ENCODE measurements at regions not wholly inside any gene's neighbourhood (a gene's known extent, or its start where the extent isn't known, plus 50 kb on each side); places are given as distances from the start of the nearest gene placed in this dataset.
"Not testable (repeated sequence)": the region's sequence is repeated elsewhere in the genome, so short reads cannot be mapped to it uniquely, and the experiment has no call there.

DNA sequence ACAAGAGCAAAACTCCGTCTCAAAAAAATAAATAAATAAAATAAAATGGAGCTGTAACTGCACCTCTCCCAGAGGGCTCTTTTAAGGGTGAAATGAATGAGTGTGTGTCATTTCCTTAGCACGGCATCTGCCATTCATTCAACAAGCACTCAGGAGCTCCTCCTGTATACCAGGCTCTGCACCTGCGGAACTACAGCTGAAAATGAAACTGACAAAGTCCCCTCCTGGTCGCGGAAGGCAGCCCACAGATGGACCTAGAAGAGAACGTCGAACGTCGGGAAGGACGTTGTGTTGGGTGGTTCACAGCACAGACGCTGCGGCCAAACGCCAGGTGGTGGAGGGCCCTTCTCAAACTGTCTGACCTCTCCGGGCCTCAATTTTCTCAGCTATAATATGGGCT, 256.4 kb downstream of the TFAP2C start:
- no peak for DNase-seq

DNA sequence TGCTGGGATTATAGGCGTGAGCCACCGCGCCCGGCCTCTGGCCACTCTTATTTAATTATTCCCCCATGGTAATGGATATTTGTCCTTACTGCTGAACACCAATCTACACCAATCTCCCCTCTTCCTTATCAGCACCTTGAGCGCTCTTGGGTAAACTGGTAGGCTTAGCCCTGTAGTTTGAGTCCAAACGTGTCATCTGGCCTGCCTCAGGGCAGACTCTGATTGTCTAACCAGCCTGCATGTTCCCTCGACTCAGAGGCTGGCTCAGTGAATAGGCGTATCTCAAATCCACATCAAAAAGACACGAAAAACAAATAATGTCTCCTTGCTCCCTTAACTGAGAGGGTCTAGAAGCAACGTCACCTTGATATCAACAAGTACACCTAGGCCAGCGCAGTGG, 260.9 kb downstream of the TFAP2C start:
- DNase-seq: no peak

DNA sequence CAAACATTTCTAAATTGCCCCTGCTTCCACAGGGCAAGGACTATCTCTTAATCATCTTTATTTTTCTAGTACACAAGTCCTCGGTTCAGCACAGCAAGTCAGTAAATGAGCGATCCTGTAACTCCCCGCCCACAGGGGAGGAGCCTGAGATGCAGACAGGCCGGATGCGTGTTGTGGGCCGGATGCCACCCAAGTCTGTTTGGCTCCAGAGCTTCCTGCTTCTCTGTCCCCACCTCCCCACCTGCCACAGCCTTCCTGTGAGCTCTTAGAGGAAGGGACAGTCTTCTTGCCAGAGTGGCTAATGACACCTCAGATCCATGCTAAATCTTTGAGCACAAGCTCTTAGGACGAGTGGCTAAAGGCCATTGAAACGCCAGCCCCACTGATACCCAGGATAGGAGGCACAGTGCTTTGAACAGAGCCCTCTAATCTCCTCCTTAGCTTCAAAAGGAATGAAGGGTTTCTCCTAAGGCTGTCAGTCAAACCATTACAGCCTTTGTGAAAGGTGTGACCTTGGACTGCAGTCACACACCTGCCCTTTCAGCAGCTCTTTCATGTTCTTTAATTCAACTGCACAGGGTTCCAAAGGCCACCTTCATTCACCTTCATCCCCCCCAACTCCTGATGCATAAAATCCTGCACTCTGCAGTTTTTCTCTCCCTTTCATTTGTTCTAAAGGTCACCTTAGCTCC, 264.3 kb downstream of the TFAP2C start:
- DNase-seq: no peak

DNA sequence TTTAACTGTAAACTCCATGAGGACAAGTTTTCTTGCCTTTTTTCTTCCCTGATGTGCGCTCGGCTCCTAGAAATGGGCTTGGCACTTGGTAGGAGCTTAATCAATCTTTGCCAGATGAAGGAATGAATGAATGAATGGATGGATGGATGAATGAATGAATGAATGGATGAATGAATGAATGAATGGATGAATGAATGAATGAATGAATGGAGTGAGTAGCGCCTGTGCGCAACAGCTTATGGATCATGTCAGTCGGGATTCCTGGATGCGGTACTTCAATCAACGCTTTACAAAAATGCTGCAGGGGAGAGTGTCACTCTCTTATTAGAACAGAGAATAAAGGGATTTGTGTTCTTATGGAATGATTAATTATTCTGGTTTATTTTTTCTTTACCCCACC, 267.3 kb downstream of the TFAP2C start:
- no peak for DNase-seq

DNA sequence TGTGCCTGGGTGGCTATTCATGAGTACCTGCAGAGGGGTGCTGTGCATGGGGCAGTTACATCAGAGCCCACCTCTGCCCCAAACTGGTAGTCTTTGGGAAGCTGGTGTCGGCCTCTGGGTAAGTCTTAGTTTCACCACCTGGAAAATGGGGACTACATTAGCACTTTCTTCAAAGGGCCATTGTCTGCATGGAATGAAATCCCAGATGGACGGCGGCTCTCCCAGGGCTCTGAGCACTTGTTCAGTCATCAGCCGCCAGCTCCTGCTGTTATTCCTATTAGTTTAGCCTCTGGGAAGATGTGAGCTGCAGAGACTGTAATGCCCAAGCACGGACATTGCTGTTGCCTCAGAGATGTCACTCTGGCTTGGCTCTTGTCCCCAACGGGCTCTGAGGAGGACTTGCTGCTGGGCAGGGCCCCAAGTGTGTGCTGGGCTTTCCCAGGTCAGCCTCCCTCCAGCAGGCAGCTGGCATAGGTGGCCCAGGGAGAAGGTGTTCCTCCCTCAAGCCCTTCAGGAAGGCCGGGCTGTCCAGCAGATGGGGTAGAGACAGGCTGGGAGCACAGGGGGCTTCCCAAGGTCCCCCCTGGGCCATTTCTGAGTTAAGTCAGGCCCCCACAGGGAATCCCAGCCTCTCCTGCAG, 268.3 kb downstream of the TFAP2C start:
- DNase-seq: no peak

DNA sequence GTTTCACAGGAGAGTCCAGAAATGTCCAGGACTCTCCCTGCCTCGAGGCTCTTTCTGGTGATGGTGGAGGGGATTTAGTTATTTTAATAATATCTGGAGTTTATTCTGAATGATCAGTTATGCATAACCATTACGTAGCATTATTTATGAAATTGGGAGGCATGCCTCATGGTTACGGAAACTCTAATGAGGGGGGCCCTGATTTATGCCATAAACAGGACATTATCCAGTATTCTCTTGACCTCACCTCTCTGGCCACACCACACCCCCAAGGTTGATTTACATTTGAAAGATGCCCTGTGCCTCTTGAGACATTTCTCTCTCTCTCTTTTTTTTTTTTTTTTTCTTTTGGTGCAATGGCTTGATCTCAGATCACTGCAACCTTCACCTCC, 268.8 kb downstream of the TFAP2C start:
- no peak for DNase-seq

DNA sequence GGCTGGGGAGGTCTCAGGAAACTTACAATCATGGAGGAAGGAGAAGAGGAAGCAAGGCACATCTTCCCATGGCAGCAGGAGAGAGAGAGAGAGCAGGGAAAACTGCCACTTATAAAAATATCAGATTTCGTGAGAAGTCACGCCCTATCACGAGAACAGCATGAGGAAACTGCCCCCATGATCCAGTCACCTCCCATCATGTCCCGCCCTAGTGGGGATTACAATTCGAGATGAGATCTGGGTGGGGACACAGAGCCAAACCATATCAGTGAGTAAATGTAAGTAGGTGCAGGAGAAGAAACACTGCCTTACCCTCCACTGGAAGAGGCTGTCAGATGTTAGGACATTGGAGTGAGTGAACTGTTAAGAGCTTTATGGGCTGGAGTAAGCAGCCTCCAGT, 270.4 kb downstream of the TFAP2C start:
- no peak for DNase-seq

DNA sequence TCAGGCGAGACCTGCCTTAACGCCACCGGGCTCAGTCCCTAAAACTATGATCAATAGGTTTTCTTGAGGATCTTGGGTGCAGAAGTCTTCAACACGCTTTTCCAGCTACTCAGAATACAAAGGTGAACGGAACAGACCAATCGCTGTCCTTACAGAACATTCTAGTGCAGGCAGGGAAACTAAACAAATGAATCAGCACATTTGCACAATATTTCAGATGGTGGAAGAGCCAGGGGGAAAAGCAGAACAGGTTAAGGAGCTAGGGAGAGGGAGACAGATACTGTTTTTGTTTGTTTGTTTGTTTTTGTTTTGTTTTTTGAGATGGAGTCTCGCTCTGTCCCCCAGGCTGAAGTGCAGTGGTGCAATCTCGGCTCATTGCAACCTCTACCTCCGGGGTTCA, 271.1 kb downstream of the TFAP2C start:
- DNase-seq: no peak

DNA sequence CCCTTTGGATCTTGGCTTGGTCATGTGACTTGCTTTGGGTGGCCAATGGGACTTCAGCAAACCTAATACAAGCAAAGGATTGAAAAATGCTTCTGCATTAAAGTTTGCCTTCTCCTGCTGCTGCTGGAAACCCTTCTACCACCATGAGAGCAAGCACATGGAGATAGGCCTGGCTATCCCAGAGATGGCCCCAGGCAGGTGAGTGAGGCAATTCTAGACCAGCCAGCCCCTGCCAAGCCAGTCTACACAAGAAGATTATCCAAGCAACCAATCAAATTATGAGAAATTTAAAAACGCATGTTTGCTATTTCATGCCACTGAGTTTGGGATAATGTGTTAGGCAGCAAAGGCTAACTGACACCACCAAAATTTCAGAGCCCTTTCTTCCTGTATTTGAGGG, 274.3 kb downstream of the TFAP2C start:
- DNase-seq: no peak

DNA sequence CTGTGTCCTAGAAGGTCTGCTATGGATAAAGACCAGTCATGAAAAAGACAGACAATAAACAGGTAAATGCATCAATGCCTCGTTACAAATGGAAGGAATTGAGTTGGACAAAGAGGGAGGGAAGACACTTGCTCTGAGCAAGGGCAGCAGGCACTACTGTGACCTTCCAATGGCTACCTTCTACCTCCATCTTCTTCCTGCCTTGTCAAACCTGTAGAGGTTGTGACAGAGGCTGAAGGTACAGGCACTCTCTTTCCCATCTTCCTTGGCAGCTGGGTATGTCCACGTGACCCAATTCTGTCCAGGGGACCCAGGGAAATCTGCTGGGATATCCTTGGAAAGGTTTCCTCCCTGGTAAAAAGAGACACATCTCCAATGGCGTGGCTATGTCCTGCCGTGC, 274.8 kb downstream of the TFAP2C start:
- DNase-seq: no peak

DNA sequence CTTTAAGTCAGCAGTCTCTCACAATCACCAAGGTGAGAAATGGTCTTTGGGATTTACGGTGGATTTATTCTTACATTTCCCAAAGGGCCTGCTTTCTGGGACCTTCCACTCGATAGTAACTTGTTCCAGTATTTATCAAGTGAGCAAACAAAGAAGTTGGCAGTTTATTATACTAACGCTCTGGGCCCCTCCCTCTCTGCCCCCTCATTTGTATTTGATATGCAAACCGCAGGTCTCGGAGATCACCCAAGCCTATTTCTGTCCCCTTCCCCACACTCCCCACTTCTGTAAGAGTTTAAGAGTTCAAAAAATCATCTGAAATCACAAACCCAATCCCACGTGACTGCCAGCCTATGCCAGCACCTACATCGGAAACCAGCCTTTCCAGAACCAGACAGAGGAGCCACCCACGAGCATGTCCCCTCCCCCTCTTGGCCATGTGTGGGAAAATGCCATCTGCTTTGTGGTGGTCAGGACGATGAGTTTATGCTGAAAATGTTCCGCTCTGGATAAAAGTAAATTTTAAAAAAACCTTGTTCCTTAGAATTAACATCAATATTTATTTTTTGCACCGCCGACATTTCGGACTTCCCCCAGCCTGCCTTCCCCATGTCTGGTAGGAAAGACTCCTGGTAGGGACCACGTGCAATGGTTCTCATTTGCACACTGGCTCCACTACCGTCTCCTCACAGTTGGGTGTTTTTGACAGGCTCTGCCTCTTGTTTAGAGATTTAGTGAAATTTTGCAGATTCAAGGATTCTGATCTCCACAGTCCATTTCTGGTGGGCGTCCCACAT, 281.0 kb downstream of the TFAP2C start:
- peak; percentile 17 for DNase-seq

DNA sequence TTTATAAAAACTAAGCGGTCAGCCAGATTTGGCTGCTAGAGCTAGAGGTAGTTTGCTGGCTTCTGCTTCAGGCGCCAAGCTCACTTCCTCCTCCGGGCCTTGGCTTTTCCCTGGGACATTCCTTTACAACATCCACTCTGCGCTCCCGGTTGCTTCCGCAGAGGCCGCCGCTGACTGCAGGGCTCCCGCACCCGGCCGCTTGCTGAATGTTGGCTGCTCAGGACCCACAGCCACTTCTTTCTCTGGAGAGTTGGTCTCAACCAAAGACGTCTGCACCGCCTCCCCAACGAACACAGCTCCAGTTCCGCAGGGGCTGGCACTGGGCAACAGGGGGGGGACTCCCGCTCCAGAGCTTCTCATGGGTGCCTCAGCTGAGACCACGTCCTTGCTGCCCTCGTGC, 282.8 kb downstream of the TFAP2C start:
- no peak for DNase-seq

DNA sequence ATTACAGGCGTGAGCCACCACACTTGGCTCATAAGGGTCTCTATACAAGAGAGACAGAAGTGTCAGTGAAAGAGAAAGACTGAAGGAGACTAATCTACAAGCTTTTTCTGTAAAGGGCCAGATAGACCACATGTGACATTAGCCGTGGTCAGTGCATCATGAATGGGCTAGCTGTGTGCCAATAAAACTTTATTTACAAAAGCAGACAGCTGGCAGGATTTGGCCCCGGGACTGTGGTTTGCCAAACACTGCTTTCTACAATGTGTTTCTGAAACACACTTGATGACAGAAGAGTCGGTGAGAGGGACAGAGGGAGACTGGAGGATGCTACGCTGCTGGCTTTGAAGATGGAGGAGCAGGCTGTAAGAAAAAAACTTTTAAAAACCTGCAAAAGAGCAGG, 285.4 kb downstream of the TFAP2C start:
- no peak for DNase-seq

DNA sequence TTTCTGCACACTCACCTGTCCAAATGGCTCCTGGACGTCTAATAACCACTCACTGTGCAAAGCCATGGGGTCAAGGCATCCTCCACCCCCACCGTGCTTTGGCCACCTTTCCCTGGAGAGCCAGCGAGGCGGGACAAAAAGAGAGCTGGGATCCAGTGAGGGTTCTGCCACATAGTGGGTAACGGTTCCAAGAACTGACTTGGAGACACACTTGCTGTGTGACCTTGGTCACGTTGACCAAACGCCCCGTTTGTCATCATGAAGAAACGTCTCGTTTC, 287.2 kb downstream of the TFAP2C start:
- DNase-seq: no peak

DNA sequence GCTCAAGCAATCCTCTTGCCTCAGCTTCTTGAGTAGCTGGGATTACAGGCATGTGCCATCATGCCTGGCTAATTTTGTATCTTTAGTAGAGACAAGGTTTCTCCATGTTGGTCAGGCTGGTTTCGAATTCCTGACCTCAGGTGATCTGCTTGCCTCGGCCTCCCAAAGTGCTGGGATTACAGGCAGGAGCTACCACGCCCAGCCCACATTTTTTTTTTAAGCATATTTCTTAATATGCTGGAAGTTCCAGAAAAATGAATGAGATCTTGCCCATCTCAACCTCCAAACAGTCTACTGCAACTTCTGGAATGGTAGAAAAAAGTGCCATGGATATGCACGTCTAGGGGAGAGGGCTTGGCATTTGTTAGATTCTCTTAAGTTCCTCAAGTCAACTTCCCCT, 290.9 kb downstream of the TFAP2C start:
- DNase-seq: not testable (repeated sequence)

DNA sequence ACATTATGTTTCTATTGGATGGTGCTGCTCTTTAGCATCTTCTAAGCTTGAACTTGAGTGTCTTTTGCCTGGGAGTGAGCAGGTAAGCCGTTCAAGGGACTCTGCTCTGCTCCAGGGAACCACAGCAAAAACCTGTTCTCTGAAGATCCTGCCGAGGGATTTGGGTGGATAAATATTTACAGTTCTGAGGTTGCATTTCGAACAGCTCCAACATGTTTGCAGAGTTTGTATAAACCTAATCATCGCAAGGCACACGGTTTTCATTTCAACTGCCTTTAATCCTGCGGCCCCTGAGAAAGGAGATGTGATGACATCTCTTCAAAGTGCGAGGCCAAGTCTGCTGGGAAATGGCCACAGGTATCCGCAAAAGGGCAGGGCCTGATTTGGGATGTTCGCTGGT, 293.4 kb downstream of the TFAP2C start:
- DNase-seq: no peak

DNA sequence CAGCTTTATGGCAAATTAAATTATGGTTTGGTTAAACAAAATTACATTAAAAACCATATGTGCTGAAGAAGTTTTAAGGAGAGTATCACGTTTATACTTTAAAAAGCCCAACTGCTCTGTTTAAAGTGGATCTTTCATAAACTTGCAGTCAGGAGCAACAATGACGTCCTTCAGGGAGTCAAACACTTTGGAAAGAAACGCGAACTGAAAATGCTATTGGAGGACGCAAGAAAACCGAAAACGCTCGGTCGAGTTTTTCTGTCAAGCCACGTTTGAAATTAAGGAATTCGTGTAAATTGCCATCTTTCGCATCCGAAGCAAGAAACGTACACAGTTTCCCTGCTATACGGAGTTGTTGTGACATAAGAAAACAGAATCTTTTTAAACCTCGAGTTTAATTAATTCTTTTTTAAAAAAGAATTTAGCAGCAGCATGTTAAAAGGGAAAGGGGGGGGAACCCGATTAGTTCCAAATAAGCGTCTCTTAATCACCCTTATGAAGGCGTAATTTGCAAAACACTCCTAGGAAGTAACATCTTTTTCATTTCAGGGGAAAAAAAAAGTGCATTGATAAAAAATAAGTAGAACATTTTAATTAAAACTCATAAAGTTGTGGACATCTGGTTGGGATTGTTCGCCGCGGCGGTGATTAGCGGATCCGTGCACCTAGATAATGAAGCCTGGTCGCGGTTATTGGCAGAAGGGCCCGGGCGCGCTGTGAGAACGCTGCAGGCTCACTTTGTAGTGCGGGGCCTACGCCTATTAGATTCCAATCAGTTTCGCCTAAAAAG, 295.4 kb downstream of the TFAP2C start:
- DNase-seq: peak; percentile 70

DNA sequence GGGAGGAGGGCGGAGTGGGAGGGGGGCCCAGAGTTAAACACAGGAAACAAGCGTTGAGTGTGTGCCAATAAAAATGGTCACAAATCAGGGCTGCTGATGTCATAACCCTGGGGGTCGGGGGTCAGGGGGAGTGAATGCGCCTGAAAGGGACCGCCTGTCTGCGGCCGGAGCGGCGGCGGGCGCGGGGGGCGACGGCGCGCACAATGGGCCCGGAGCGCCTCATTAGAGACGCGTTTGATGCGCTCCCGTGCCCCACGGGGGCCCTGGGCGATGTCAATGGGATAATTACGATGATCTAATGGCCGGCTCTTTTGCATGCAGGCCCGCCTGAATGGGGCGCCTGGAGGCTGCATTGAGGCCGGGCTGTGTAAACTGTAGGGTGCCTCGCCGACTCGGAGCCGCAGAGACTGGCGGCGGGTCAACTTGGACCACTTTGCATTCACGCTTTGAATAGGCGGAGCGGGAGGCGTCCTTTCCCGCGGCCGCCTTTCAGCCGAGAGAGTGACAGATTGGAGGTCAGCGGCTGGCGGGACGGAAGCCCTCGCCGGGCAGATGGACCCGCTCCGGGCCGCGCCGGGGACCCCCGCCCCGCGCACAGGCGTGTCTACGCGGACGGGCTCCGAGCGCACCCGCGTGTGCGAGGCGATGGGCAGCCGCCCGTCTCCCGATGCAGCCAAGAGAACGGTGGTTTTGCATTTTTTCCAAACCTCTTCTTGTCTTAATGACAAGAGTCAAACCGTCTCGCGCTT, 296.1 kb downstream of the TFAP2C start:
- DNase-seq: peak; percentile 94

DNA sequence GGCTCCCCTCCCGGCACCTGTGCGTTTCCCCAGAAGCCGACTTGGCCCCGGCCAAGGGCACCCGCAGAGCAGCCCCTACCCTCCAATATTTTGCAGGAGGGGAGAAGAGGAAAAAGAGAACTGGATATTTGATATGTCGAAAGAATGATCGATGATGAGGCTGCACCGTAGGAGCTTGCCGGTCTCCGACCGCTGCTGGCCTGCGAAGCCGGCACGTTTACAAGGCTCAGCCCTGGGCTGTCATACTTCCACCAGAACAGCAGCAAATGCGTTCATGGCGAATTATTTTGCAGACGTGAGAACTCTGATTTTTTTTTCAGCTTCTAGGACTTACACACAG, 296.7 kb downstream of the TFAP2C start:
- no peak for DNase-seq

DNA sequence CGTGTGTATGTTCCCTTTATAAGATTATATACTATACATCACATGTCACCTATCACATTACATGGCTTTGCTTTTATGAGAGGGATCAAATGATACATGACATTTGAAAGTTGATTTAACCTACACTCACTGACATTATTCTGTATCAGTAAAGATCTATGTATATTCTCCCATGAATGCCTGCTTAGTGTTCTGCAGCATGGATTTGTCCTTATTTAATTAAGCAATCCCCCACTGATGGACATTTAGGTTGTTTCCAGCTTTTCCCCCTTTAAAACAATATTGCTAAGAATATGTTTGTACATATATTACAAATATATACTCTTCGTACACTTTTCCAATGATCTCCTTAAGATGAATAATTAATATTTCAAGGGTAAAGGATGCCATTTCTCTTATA, 297.4 kb downstream of the TFAP2C start:
- DNase-seq: no peak

DNA sequence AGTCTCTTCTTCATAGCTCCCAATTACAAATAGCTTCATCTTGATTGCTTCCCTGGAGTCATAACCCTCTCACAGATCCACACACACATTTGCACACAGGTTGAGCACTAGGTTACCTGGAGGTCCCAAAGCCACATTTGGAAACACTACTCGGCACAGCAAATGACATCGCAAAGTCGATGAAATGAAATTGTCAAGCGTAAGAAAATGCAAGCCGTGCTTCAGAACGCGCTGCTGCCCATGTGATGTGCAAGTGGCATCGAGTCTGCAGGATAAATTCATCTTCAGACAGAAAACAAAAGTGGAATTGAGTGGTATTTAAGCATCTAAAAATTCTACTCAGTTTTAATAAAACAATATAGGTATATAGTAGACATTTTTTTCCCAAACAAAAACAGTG, 298.0 kb downstream of the TFAP2C start:
- DNase-seq: peak; percentile 51

DNA sequence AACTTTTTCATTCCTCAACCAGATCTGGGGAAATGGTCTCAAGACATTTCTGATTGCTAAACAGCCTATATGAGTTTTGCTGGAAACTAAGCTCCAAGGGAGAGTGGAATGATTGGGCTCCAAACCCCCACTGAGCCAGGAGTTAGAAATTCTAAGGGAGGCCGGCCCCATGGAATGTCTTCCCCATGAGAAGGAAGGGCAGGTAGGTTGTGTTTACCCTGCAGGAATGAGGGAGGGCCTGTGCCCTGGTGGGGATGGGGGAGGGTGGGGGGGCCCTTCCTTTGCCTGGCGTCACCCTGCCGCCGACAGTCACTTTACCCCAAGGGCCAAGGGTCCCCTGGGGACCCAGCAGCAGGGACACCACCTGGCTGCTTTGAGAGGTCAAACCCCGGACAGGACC, 298.9 kb downstream of the TFAP2C start:
- DNase-seq: no peak

DNA sequence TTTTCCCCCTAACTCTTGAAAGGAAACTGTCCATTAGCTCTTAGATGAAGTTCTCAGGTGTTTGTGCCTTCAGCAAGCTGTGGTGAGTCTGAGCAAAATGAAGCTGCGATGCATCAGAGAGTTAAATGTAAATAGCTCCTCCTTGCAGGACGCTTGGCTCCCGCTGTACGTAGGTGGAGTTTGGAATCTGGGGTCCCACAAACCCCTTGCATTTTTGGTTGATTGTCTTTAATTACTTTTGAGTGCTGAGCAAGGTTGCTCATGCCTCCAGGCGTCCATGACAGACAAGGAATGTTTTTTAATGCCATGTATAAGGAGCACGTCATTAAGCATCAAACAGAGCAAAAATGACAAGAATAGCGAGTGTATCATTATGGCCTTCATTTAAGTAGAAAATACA, 300.5 kb downstream of the TFAP2C start:
- DNase-seq: peak; percentile 45
